ENCODE measurements at regions not wholly inside any gene's neighbourhood (a gene's known extent, or its start where the extent isn't known, plus 50 kb on each side); places are given as distances from the start of the nearest gene placed in this dataset.

GRCh38 chr7:106190589-106191330 lies 78.6 kb upstream of the SYPL1 start (continued):
- TF ChIP-seq CTBP2 (IDR thresholded peaks at IDR 0.05; ENCODE audit: borderline replicate concordance, insufficient read depth, insufficient read length, low read length), result no peak
- TF ChIP-seq CREB1 (IDR thresholded peaks at IDR 0.05), result no peak
- no peak for TF ChIP-seq POLR2AphosphoS5 (IDR thresholded peaks at IDR 0.05; ENCODE audit: low read depth, low read length)

Measured in H1 (cell line).